OCI-LY3 (cell line): ENCODE measurements at regions not wholly inside any gene's neighbourhood (a gene's known extent, or its start where the extent isn't known, plus 50 kb on each side); places are given as distances from the start of the nearest gene placed in this dataset.

Experiments
- EZH2phosphoT487 ChIP-seq: fragments of 200-600 bp; shearing (Covaris generic); IDR thresholded peaks from 2 replicates; pipeline ENCODE4 v1.6.1; 2018; ENCODE audit warnings: antibody characterized with exemption, mixed run types, low read depth
- TF ChIP-seq, protein P1 (sequence below): fragments of 200-600, 300-600 bp; sonication (generic); IDR thresholded peaks from 2 replicates; pipeline ENCODE4 v1.5.1; 2014; ENCODE audit warnings: antibody characterized with exemption, low read length, low read depth

DNA sequence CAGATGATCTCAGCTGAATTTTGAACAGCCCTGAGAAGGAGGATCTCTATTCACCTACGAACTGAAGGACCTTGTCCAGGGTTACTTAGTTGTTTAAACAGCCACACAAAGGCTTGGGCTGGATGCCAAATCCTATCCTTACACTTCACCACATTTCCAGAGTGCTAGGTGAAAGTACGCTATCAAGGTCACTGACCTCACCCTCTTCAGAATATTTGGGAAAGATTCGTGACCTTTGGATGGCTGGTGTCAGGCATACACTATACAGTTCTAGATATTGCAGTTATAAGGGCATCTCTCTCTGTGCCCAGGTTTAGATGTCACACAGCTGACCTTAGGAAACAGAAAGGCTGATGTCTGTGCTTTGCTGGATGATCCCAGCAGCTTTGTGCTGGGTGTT is 61.2 kb upstream of the ABLIM1 start:
- TF ChIP-seq, protein P1, sequence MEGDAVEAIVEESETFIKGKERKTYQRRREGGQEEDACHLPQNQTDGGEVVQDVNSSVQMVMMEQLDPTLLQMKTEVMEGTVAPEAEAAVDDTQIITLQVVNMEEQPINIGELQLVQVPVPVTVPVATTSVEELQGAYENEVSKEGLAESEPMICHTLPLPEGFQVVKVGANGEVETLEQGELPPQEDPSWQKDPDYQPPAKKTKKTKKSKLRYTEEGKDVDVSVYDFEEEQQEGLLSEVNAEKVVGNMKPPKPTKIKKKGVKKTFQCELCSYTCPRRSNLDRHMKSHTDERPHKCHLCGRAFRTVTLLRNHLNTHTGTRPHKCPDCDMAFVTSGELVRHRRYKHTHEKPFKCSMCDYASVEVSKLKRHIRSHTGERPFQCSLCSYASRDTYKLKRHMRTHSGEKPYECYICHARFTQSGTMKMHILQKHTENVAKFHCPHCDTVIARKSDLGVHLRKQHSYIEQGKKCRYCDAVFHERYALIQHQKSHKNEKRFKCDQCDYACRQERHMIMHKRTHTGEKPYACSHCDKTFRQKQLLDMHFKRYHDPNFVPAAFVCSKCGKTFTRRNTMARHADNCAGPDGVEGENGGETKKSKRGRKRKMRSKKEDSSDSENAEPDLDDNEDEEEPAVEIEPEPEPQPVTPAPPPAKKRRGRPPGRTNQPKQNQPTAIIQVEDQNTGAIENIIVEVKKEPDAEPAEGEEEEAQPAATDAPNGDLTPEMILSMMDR: no peak
- no peak for TF ChIP-seq EZH2phosphoT487
